Body of pancreas (tissue), 4 donors: ENCODE measurements at regions not wholly inside any gene's neighbourhood (a gene's known extent, or its start where the extent isn't known, plus 50 kb on each side); places are given as distances from the start of the nearest gene placed in this dataset.

ENCODE experiments used
- ATAC-seq: fragments of 150-250 bp; one replicate; pipeline ENCODE4 v1.9.1; 2016
- DNase-seq, 4 donors: peaks; one replicate each; pipeline ENCODE4 v3.0.0-alpha.2; 2019
- H3K27ac ChIP-seq, 4 donors: fragments of 200-600 bp; sonication (generic); 1 replicate in 3 of 4; 2 replicates in 1 of 4; pipeline versions ENCODE4 v1.5.1 to v1.6.1; 2016 to 2019; ENCODE audit warnings: mild to moderate bottlenecking in 1 of 4, mixed read lengths in 1 of 4, moderate library complexity in 1 of 4
- H3K27me3 ChIP-seq, 2 donors: fragments of 200-600 bp; sonication (generic); one replicate each; pipeline ENCODE4 v1.6.0; 2016; ENCODE audit warnings: mild to moderate bottlenecking in 1 of 2
- H3K36me3 ChIP-seq, 2 donors: fragments of 200-600 bp; sonication (generic); replicated peaks in 1 of 2; 2 replicates each; pipeline ENCODE4 v1.5.1; 2016; ENCODE audit warnings: low read depth in 2 of 2; ENCODE audit not compliant: insufficient read depth in 1 of 2
- H3K4me1 ChIP-seq: fragments of 200-600 bp; sonication (generic); one replicate; pipeline ENCODE4 v1.6.0; 2016
- H3K4me3 ChIP-seq, 2 donors: fragments of 200-600 bp; sonication (generic); 1 replicate in 1 of 2; 2 replicates in 1 of 2; pipeline ENCODE4 v1.5.1; 2016 to 2019
- H3K9me3 ChIP-seq, 3 donors: fragments of 200-600 bp; sonication (generic); 1 replicate in 2 of 3; 2 replicates in 1 of 3; pipeline ENCODE4 v1.5.1; 2016
- CTCF ChIP-seq, 7 experiments: fragments of 450-650 bp in 4 of 7; fragments of 200-600 bp in 3 of 7; sonication (generic) in 3 of 7; IDR thresholded peaks; one replicate each; pipeline ENCODE4 v1.5.1; 2016 to 2019; ENCODE audit warnings: antibody characterized with exemption in 7 of 7
- POLR2A ChIP-seq, 3 donors: fragments of 450-650 bp; IDR thresholded peaks; one replicate each; pipeline ENCODE4 v1.6.1; 2016; ENCODE audit warnings: antibody characterized with exemption in 3 of 3, mild to moderate bottlenecking in 2 of 3
- WGBS, 2 donors: methylation state at CpG; one replicate each; pipeline ENCODE4 v1.1.5; 2017; 5-methylcytosine and 5-hydroxymethylcytosine counted together
- intact Hi-C: fragments of 100-400 bp; cut with DNase I; formaldehyde crosslinking; loops from one replicate; pipeline ENCODE4 v1.15.1; 2023

- no peak for DNase-seq
- Histone ChIP-seq H3K4me1 (no peaks in the 10 kb centered on the region), H3K4me3 (no peak overlapping the region), H3K9me3 (no peaks in the 10 kb centered on the region), H3K27me3 (no peaks in the 10 kb centered on the region), H3K36me3 (no peaks in the 10 kb centered on the region), H3K27ac (no peak overlapping the region)
- no peak for ATAC-seq
- WGBS, 2 donors: 59% methylated on average over 2 of the region's 2 CpGs
- intact Hi-C loops: no loop called here
- TF ChIP-seq POLR2A (IDR thresholded peaks at IDR 0.05) (no peak), CTCF (IDR thresholded peaks at IDR 0.05) (no peak)
Measured at GRCh38 chr13:83634601-83635000, 247.7 kb downstream of the SLITRK1 start.

- ATAC-seq (no peak), DNase-seq (no peak)
- WGBS, 2 donors: 68 to 75% methylated on average over 2 of the region's 2 CpGs
- Histone ChIP-seq H3K27ac (no peak overlapping the region), H3K27me3 (no peaks in the 10 kb centered on the region), H3K36me3 (no peaks in the 10 kb centered on the region), H3K9me3 (no peaks in the 10 kb centered on the region), H3K4me3 (no peak overlapping the region), H3K4me1 (no peaks in the 10 kb centered on the region)
- TF ChIP-seq CTCF (IDR thresholded peaks at IDR 0.05) (no peak), POLR2A (IDR thresholded peaks at IDR 0.05) (no peak)
- intact Hi-C loops: no loop called here
Measured at GRCh38 chr13:83633746-83634145, 248.5 kb downstream of the SLITRK1 start.

GRCh38 chr13:83622422-83622784, 259.9 kb downstream of the SLITRK1 start:
- intact Hi-C loops: no loop called here
- Histone ChIP-seq H3K36me3 (no peaks in the 10 kb centered on the region), H3K4me1 (no peaks in the 10 kb centered on the region), H3K9me3 (no peaks in the 10 kb centered on the region), H3K27ac (no peak overlapping the region), H3K27me3 (no peaks in the 10 kb centered on the region), H3K4me3 (no peak overlapping the region)
- WGBS, 2 donors: 65 to 82% methylated on average over 2 of the region's 2 CpGs
- DNase-seq (no peak), ATAC-seq (no peak)
- TF ChIP-seq CTCF (IDR thresholded peaks at IDR 0.05): no peak
- TF ChIP-seq POLR2A (IDR thresholded peaks at IDR 0.05): no peak

- no peak for DNase-seq
- intact Hi-C loops: no loop called here
- ATAC-seq: no peak
- TF ChIP-seq CTCF (IDR thresholded peaks at IDR 0.05) (no peak), POLR2A (IDR thresholded peaks at IDR 0.05) (no peak)
- H3K4me1 ChIP-seq: no peaks in the 10 kb centered on the region
- no peak overlapping the region for H3K27ac ChIP-seq
- no peak overlapping the region for H3K4me3 ChIP-seq
- no peaks in the 10 kb centered on the region for H3K9me3 ChIP-seq
- H3K27me3 ChIP-seq: no peaks in the 10 kb centered on the region
- WGBS, 2 donors: 86 to 88% methylated on average over 10 of the region's 10 CpGs
- H3K36me3 ChIP-seq: no peaks in the 10 kb centered on the region
Measured at GRCh38 chr13:83621765-83622421, 260.4 kb downstream of the SLITRK1 start.

GRCh38 chr13:83620530-83621220, 261.6 kb downstream of the SLITRK1 start:
- H3K9me3 ChIP-seq: no peaks in the 10 kb centered on the region
- no peak overlapping the region for H3K4me3 ChIP-seq
- ATAC-seq (no peak), DNase-seq (no peak)
- H3K27me3 ChIP-seq: no peaks in the 10 kb centered on the region
- H3K4me1 ChIP-seq: no peaks in the 10 kb centered on the region
- H3K27ac ChIP-seq: no peak overlapping the region
- TF ChIP-seq CTCF (IDR thresholded peaks at IDR 0.05) (no peak), POLR2A (IDR thresholded peaks at IDR 0.05) (no peak)
- no peaks in the 10 kb centered on the region for H3K36me3 ChIP-seq
- intact Hi-C loops: no loop called here
